Heart left ventricle (tissue), 16 donors: ENCODE measurements at regions not wholly inside any gene's neighbourhood (a gene's known extent, or its start where the extent isn't known, plus 50 kb on each side); places are given as distances from the start of the nearest gene placed in this dataset.
A peak's percentile ranks its signal among the peaks of the same experiment; 100 is the strongest.

ENCODE experiments used
- ATAC-seq, 4 donors: fragments of 200-7000 bp; cut with Tn5 transposase; one replicate each; pipeline ENCODE4 v1.9.1; 2020 to 2022; ENCODE audit warnings: moderate library complexity in 4 of 4, mild to moderate bottlenecking in 3 of 4, moderate number of reproducible peaks in 1 of 4
- DNase-seq, 5 donors: peaks; one replicate each; pipeline ENCODE4 v3.0.0-alpha.2; 2020
- H3K27ac ChIP-seq, 12 donors: fragments of 200-600 bp; sonication (generic) in 4 of 12; one replicate each; pipeline versions ENCODE4 v1.5.0 to v1.8.0; 2016 to 2022; ENCODE audit warnings: mild to moderate bottlenecking in 2 of 12
- H3K27me3 ChIP-seq, 9 donors: fragments of 200-600 bp; sonication (generic) in 2 of 9; one replicate each; pipeline versions ENCODE4 v1.5.1 to v1.8.0; 2016 to 2022; ENCODE audit warnings: mild to moderate bottlenecking in 3 of 9
- H3K36me3 ChIP-seq, 9 donors: fragments of 200-600 bp; sonication (generic) in 2 of 9; one replicate each; pipeline versions ENCODE4 v1.5.0 to v1.8.0; 2018 to 2022; ENCODE audit warnings: mild to moderate bottlenecking in 2 of 9
- H3K4me1 ChIP-seq, 12 donors: fragments of 200-600 bp; sonication (generic) in 4 of 12; one replicate each; pipeline versions ENCODE4 v1.5.0 to v1.8.0; 2016 to 2022; ENCODE audit warnings: mild to moderate bottlenecking in 3 of 12
- H3K4me3 ChIP-seq, 12 donors: fragments of 200-600 bp; sonication (generic) in 4 of 12; one replicate each; pipeline versions ENCODE4 v1.5.0 to v1.8.0; 2017 to 2022; ENCODE audit warnings: mild to moderate bottlenecking in 9 of 12, moderate library complexity in 4 of 12
- H3K9me3 ChIP-seq, 12 donors: fragments of 200-600 bp; sonication (generic) in 4 of 12; one replicate each; pipeline versions ENCODE4 v1.5.0 to v1.8.0; 2016 to 2022; ENCODE audit warnings: mild to moderate bottlenecking in 1 of 12
- POLR2A ChIP-seq, 2 donors: fragments of 450-650 bp; IDR thresholded peaks; one replicate each; pipeline ENCODE4 v1.6.1; 2017; ENCODE audit warnings: antibody characterized with exemption in 2 of 2, mild to moderate bottlenecking in 2 of 2, moderate library complexity in 2 of 2
- WGBS, 4 donors: extraction: QIAGEN DNeasy Blood & Tissue Kit in 2 of 4; methylation state at CpG; one replicate each; pipeline versions ENCODE4 v1.1.5 to v1.1.7; 2013 to 2018; 5-methylcytosine and 5-hydroxymethylcytosine counted together
- intact Hi-C, 10 donors: fragments of 100-400 bp; cut with DNase I; formaldehyde crosslinking; loops; one replicate each; pipeline versions ENCODE4 v1.11.1 to v1.14.2; 2022
- TF ChIP-seq, protein P1 (sequence below), 12 donors: fragments of 200-600 bp; sonication (generic) in 4 of 12; IDR thresholded peaks; one replicate each; pipeline versions ENCODE4 v1.5.0 to v1.8.0; 2018 to 2022; ENCODE audit warnings: antibody characterized with exemption in 12 of 12, mild to moderate bottlenecking in 5 of 12
- donor health status: ischemic (EF 13 %, LVEDD 7.1; RV severe dilation, severe dysfunction).
- donor health status: healthy with polysubstance abuse.
- donor health status: DM: no; HTN: yes; CAD: no.
- donor health status: DM: no; HTN: no; CAD: no.
- donor health status: ischemic (EF 25% LVEDD 6.9; RV normal size, moderate dysfunction).
- donor health status: ischemic (EF 25% LVEDD 5.7; RV mildly dilated, moderate dysfunction).
- donor health status: healthy.
- donor health status: DM: yes; HTN: yes; CAD: no.
- donor health status: ischemic (EF 35%, LVEDD 5.7; RV mildly dilated, moderate dysfunction).
- donor health status: nonischemic (EF 11% LVEDD 7.7; RV severe dilation, severe dysfunction).
- donor health status: DM: yes; HTN: yes; CAD: no.
- donor health status: PGD.
- donor health status: ischemic (EF 29% LVEDD 5.4; RV normal size, mild dysfunction).
- donor health status: nonischemic (EF 23%, LVEDD 6.1; RV moderate dilation, normal function).

DNA sequence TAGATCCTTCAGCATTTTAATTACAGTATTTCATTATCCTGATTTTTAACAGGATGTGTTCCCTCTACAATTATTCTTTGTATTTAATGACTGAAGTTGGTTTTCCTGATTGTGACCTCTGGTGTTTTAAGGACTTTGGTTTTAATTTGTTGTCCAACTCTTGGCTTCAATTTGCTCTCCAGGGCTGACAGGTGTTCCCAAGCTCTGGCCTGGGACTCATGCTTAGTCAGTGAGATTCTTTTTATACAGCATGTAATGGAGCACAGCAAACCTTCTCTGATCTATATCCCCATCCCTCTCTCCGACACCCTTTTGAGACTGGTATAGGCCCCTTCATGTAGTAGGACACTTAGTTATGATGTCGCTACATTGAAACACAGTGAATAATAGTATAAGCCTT lies 896.3 kb downstream of the TSN start:
- H3K4me1 ChIP-seq: no peaks in the 10 kb centered on the region
- no peak for ATAC-seq
- 88 to 94% (median 90%) methylated on average over 2 of the region's 2 CpGs for WGBS, 4 donors
- H3K36me3 ChIP-seq: no peaks in the 10 kb centered on the region
- H3K4me3 ChIP-seq: no peak overlapping the region
- no peak for TF ChIP-seq POLR2A (IDR thresholded peaks at IDR 0.05)
- TF ChIP-seq, protein P1, sequence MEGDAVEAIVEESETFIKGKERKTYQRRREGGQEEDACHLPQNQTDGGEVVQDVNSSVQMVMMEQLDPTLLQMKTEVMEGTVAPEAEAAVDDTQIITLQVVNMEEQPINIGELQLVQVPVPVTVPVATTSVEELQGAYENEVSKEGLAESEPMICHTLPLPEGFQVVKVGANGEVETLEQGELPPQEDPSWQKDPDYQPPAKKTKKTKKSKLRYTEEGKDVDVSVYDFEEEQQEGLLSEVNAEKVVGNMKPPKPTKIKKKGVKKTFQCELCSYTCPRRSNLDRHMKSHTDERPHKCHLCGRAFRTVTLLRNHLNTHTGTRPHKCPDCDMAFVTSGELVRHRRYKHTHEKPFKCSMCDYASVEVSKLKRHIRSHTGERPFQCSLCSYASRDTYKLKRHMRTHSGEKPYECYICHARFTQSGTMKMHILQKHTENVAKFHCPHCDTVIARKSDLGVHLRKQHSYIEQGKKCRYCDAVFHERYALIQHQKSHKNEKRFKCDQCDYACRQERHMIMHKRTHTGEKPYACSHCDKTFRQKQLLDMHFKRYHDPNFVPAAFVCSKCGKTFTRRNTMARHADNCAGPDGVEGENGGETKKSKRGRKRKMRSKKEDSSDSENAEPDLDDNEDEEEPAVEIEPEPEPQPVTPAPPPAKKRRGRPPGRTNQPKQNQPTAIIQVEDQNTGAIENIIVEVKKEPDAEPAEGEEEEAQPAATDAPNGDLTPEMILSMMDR (IDR thresholded peaks at IDR 0.05): no peak
- H3K27me3 ChIP-seq: no peaks in the 10 kb centered on the region
- no peak for DNase-seq
- H3K27ac ChIP-seq: no peak overlapping the region
- intact Hi-C loops: no loop called here
- peaks cover 0 to 7% (median 0%) of the 10 kb centered on the region in 12 donors for H3K9me3 ChIP-seq

DNA sequence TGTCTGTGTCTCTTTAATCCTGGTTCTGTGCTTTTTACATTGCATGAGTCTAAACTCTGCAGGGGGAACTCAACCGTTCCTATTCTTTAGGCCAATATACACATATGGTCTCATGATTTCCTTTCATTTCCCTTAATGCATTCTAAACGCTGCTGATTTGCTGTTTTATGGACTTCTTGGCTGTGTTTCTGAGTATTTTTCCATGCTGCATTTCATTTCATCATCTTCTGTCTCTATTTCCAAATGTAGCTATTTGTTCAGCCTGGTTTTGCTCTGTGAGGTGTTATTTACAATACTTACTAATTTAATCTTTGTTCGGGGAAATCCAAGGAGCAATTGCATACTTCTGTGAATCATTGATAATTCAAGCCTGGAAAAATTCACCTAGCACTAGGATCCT lies 897.2 kb downstream of the TSN start:
- intact Hi-C loops: no loop called here
- Histone ChIP-seq H3K4me3 (no peak overlapping the region), H3K9me3 (peaks cover 0 to 7% (median 0%) of the 10 kb centered on the region in 12 donors), H3K27ac (no peak overlapping the region), H3K27me3 (no peaks in the 10 kb centered on the region), H3K36me3 (no peaks in the 10 kb centered on the region), H3K4me1 (no peaks in the 10 kb centered on the region)
- TF ChIP-seq, protein P1 (IDR thresholded peaks at IDR 0.05): no peak
- TF ChIP-seq POLR2A (IDR thresholded peaks at IDR 0.05): no peak
- 47 to 62% (median 52%) methylated on average over 3 of the region's 3 CpGs for WGBS, 4 donors
- DNase-seq (no peak), ATAC-seq (no peak)

DNA sequence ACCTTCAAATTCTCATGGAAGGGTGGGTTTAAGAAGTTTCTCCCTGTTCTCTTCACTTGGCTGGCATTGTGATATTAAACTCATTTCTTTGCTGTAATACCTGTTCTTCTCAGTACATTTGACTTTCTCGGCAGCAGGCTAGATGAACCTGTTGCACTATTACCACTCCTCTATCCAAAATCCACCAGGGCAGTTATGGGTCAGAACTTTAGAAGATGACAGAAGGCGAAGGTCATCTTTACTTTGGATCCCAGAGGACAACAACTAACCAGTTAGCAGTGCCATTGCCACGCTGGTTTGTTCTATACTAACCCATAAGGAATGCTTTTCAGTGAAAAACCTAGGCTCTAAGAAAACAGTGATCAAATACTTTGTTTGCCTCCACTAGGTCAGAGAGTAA lies 901.0 kb downstream of the TSN start:
- Histone ChIP-seq H3K4me3 (no peak overlapping the region), H3K9me3 (peaks cover 0 to 5% (median 0%) of the 10 kb centered on the region in 12 donors), H3K27me3 (peaks cover 0 to 8% (median 0%) of the 10 kb centered on the region in 9 donors), H3K4me1 (no peaks in the 10 kb centered on the region), H3K27ac (no peak overlapping the region), H3K36me3 (no peaks in the 10 kb centered on the region)
- no peak for ATAC-seq
- TF ChIP-seq, protein P1 (IDR thresholded peaks at IDR 0.05): no peak
- TF ChIP-seq POLR2A (IDR thresholded peaks at IDR 0.05): no peak
- 85 to 88% (median 87%) methylated on average over 3 of the region's 3 CpGs for WGBS, 4 donors
- intact Hi-C loops: no loop called here
- DNase-seq: no peak

DNA sequence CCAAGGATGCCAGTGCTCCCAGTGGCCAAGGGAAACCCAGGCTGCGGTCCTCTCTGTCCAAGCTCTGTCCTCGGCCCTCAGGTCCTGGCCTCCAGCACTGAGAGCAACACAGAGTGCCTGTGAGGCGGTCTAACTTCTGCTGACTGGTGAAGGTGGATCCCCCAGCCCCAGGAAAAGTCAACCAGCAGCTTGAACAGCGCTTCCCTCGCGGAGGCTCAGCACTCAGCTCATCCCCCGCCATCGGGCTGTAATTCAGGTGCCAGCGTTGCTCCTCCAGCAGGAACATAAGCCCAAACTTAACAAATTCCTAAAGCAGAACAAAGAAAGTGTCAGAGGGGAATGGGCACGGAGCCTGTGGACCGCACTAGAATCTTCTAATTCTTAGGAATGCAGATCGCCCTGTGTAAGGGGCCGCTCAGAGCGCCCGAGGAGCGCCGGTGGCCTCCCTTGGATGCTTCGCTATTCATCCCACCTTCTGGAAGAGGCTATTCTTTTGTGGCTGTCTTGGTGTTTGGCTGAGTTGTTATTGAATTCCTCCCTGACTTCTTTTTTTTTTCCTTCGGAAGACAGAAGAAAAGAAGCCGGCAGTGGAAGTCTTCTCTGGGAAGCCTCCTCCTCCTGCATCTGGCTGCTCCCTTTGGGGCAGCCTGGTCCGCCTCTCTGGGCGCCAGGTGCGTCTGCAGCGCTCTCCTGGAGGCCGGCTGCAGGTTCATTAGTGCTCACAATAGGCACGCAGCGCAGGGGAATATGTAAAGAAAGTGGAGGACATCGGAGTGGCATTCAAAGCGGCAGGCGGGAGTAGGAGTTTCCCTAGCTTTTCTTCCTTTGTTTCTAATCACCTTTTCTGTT lies 905.6 kb downstream of the TSN start:
- intact Hi-C loops: no loop called here
- TF ChIP-seq, protein P1 (IDR thresholded peaks at IDR 0.05): no peak
- TF ChIP-seq POLR2A (IDR thresholded peaks at IDR 0.05): no peak
- Histone ChIP-seq H3K36me3 (no peaks in the 10 kb centered on the region), H3K27ac (no peak overlapping the region), H3K4me3 (peak overlapping the region in 5 of 12 donors; percentile 7 to 28 (median 10)), H3K9me3 (no peaks in the 10 kb centered on the region), H3K4me1 (no peaks in the 10 kb centered on the region), H3K27me3 (peaks cover 0 to 16% (median 0%) of the 10 kb centered on the region in 9 donors)
- DNase-seq (peak in 1 of 5 donors; percentile 4), ATAC-seq (peak in 2 of 4 donors; percentile 38 to 48)
- 7 to 16% (median 13%) methylated on average over 29 to 30 of the region's 30 CpGs for WGBS, 4 donors
